Activated T-cell treated with anti-CD3 and anti-CD28 coated beads for 48 hours (primary cell): ENCODE measurements at regions not wholly inside any gene's neighbourhood (a gene's known extent, or its start where the extent isn't known, plus 50 kb on each side); places are given as distances from the start of the nearest gene placed in this dataset.

Experiments used
- DNase-seq: peaks from one replicate; pipeline ENCODE4 v3.0.0-alpha.2; 2020; ENCODE audit warnings: low read depth

DNA sequence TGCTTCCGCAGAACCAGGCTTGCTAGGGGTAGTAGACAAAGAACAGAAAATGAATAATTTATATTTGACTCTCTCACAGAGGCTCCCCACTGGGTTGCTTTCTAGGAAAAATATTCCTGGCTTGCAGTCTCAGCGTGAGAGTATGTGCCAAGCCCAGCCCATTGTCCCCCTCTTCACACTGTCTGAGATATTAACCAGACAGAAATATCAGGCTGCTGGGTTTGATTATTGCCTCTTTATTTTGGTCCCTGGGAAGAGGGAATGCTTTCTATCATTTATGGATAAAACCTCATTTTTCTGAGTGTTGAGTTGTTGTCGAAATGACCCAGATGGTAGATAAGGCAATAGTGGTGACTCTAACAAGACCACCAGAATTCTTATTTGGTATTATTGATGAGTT is 367.9 kb downstream of the METTL15 start:
- no peak for DNase-seq

DNA sequence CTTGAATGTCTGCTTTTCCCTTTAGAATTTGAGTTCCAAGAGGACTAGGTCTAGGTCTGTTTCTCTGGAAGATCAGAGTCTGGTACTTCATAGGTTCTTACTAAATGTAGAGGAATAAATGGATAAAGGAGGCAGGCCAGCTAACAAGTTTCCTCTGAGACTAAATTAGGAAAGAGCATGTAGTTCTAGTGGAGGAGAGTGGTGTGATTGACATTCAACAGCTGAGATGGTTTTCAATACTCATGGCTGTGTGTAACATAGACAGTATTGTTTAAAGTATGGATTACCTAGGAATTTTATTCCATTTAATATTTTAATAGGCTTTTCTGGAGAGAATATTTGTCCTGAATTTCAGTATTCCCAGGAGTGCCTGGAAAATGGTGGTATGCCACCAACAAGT is 364.7 kb downstream of the METTL15 start:
- DNase-seq, result no peak

DNA sequence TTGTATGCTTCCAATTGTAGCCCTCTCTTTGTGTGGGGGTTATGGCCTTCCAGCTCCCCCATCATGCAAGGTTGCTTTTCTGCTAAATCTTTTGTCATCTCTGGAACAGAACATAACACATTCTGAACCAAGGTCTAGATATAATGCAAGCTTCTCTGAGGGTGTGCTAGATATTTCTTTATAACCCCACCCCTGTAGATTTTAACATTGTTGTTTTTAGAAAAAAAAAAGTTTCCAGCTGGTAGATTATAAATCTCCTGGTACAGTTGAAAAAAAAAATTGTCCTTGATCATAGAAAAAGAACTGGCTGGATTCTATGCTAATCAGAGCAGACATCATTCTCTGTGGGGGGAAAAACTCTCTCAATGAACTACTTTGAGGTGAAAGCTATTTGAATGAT is 363.3 kb downstream of the METTL15 start:
- DNase-seq, result no peak

DNA sequence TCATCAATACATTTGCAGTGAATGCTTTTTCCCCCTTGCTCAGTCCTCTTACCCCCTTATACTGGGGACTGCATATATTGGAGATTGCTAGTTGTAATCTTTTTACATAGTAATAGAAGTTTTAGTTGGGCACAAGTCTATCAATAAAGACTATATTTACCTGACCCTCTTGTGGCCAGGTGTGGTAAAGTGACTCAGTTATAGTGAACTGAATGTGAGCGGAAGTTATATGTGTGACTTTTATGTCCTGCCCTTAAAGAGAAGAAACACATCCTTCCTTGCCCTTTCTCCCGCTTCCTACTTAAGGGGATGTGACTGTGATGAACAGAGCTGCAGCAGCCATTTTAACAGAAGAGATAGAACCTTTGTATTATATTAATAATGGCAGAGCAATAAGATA is 362.0 kb downstream of the METTL15 start:
- DNase-seq, result no peak

DNA sequence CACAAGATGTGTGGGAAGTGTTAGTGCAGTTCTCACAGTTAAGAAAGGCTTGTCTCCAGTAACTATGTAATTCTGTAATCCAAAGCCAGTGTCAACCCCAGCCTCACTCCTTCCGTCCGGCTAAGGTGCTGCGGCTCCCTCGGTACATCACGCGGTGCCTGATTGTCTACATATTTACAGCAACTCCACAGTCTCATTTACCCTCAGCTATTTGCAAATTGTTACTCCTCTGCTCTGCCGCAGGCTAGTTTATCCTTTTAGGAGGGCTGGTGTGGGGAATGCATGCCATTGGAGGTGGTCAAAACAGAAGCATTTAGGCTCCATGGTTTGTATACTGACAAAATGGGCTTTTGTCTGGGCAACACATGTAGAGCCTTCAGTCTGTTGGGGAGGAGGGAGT is 358.3 kb downstream of the METTL15 start:
- no peak for DNase-seq

DNA sequence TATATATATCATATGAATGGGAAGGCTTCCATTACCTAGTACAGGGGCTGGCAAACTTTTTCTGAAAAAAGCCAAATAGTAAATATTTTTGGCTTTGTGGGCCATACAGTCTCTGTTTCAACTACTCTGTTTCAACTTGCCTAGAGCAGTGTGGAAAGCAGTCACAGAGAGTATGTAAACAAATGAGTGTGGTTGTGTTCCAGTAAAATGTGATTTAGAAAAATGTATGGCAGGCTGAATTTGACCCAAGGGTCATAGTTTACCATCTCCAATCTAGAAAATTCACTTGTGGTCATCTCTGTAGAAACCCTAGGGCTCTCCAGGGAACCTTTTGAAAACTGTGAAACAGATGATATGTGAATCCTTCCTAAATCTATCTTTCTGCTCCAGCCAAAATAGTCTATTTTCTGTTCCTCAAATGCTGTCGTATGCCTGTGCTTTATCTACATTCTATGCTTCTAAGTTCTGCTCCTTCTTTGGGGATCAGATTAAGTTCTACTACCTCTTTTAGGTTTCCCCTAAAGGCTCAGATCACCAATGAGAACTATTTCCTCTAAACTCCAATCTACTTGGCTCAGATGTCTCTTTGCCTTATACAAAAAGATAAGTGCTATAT is 356.2 kb downstream of the METTL15 start:
- DNase-seq, result no peak

DNA sequence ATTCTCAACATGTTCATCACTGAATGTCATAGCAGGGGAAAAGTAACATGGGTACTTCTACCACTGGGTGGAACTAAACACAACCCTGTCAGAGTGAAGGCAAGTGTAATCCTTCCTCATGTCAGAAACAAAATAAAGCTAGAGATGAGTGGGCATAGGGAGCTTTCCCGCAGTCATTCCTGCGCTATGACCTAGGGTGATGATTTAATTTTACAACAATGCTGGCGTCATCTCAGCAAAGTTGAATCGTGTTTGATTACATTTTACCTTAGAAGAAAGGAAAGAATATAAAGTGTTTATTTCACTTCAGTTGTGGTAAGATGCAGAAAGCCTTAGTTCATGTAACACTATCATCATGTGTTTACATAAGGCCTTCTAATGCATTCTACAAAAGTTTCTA is 355.6 kb downstream of the METTL15 start:
- no peak for DNase-seq

DNA sequence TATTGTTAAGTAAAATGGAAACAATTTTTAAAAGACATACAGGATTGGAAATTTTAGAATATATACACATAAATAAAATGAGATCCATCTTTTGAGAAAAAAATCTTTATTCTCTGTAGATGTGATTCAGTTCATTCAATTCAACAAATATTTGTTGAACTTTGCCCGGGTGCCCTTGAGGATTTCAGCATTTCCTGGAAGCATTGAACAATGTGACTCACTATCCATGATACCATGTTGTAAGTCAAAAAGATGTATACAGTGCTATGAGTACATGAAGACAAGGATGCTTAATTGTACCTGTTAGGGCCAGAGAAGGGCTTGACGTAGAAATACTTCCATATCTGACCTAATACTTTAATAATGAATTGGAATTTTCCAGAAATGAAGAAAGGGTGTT is 353.7 kb downstream of the METTL15 start:
- DNase-seq, result no peak

DNA sequence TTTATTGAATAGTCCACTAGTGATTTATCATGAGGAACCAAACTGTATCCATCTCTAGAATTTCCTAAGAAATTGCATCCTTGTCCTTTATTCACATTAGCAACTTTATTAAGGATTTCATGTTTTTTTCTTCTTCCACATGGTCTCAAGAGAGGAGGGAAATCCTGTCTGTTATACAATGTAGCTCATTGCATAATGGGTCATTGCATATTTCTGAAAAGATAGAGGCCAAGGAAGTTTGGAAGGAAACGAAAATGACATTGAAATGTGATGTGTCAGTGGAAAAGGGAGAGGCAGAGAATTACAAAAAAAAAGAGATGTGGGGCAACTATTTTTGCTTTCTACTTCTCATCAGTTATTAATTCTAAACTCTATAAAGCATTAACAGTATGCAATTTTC is 353.1 kb downstream of the METTL15 start:
- DNase-seq, result no peak

DNA sequence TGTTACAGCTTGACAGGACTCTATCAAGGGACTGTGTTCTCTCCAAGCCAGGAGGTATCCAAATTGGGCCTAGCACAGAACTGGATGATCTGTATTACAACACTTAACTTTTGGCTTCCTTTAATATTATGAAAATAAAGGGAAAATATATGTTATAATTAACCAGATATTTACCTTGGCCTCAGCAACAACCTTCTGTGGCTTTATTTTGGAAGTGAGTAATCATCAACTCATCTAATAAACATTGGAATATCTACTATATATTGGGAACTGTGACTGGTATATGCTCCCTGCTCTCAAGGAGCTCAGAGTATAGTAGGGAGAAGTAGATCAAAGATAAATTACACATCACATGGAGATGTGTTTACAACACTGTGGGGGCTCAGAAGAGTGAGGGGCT is 352.2 kb downstream of the METTL15 start:
- DNase-seq, result no peak

DNA sequence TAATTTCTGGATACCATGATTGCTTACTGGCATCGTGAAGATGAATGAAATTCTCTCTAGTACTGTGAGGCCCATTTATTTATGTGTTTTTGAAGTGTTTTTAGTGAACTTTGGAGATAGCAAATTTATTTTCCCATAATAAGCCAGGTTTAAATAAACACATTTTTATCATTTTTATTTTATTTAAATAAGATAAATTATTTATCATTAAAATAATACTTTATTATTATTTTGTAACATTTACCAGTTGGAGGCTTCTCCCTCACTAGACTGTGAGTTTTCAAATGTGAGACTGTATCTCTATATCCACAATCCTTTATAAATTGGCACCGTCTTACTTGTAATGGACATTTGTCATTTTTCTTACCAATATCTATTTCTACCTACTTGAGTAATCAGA is 351.7 kb downstream of the METTL15 start:
- no peak for DNase-seq

DNA sequence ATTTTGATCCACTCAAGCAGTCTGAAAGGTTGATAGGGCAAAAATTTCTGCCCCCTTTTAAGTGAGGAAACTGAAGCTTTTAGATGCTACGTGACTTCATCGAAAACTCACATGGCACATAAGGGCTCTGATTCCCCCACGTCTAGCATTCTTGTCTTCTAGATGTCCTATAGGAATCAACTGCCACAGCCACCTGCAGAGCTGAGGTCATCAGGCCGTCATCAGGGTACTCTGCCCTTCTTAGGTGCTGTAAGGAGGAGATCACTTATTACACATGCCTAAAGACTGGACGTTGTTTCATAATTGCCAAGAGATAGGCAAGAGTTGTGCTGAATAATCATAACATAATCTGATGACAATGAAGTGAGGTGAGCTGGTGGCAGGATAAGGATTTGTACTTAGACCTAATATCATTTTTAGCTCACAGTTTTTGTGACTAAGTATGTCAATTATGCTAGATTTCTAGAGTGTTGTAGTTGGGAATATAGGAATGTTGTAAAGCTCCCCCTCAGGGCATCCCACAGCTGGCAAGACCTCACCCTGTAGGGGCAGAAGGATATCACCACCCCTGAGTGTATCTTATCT is 349.4 kb downstream of the METTL15 start:
- no peak for DNase-seq

DNA sequence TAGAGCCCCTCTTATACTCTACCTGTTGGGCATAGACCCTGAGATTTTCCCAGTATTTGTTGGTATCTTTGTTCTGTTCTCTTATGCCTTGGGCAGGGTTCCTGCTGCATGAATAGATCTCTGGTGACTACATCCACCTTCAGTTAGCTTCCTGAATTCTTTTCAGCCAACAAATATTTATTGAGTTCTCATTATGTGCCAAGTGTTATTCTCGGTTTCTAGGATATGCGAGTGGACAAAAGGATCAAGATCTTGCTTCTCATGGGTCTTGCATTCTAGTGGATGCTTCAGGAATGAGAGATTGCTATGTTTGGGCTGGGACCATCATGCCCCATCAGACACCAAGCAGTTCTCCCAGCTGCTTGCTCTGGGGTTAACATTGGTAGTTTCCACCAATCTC is 340.0 kb downstream of the METTL15 start:
- DNase-seq, result no peak

DNA sequence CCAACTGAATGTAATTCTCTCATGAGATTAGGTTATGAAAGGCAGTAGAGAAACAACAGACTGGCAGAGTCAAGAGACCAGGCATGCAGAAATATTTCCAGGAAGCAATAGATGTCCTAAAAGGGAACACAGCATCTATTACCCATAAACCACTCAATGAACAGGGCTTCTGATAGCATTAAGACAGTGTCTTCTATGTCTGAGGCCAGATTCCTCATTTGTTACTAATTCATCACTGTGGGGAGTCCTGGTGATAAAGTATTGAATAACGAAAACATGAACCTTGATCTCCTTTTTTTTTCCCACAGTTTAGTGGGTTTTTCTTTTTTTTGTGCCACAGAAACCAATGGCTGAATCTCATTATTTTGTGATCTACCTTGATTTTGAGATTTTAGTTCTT is 339.0 kb downstream of the METTL15 start:
- DNase-seq, result no peak

DNA sequence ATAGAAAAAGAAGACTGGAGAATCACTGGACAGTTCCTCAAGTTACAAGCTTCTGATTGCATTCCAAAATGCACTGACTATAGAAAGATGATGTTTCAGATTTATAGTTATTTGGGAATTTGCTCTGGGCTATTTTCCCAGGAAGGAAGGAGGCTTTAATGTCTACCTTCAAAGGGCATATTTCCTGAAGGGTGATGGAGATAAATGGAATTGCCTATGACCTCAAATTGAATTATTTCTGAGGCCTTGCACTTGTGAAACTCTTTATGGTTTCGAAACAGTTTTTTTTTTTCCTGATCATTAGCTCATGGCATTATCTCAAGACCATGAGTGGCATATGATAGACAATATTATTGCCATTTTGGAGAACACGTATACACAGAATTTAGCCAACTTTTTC is 333.9 kb downstream of the METTL15 start:
- no peak for DNase-seq

DNA sequence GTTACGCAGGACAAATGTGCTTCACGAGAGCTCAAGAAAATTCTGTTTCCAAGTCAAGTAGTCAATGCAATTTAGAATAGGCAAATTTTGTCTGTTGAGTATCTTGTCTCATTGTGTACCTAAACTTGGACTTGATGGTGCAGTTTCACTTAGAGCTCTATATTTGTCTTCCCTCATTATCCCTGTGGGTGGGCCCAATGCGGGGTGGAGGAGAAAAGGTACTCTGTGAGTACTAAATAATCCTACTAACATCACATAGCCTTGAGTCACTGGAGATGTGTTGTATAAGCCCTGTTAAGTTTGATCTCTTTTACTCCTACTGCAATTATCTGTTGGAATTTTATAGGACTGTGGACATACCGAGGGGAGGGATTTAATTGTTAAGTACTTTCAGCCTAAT is 331.2 kb downstream of the METTL15 start:
- DNase-seq, result no peak

DNA sequence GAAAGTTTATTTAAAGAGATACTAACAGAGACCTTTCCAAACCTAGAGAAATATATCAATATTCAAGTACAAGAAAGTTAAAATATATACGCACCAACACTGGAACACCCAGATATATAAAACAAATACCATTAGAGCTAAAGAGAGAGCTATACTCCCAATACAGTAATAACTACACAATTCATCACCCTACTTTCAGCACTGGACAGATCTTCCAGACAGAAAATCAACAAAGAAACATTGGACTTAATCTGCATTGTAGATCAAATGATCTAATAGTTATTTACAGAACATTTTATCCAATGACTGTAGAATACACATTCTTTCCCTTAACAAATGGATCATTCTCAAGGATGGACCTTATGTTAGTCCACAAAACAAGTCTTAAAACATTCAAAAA is 311.9 kb downstream of the METTL15 start:
- DNase-seq, result no peak

DNA sequence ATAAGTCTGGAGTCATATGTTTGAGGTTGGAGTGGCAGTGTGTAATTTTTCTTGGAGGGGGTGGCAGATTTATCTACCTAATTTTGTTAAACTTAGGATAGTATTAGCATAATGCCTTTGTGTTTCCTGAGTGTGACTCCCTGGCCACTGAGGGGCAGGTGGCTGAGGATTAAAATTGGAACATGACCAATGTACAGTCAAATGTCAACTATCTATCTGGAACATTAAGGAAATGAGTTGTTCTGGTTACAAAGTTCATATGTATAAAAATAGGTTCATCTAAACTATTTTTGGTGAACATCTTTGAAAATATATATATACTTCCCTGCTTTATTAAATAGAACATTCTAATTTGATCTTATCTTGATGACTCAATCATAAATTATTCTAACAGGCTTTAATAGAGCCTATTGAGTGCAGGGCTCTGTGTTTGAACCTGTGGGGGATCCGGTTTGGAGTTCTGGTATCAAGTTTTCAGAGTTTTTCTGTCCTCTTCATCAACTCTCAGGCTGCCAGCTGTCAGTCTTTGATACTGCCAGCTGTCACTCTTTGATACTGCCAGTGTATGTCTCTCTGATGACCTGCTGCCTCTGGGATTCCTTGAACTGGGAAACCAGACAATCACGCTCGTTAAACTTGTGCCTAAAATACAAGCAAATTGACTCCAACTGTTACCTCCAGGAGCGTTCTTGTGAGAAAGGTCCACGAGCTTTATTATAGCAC is 309.6 kb downstream of the METTL15 start:
- no peak for DNase-seq

DNA sequence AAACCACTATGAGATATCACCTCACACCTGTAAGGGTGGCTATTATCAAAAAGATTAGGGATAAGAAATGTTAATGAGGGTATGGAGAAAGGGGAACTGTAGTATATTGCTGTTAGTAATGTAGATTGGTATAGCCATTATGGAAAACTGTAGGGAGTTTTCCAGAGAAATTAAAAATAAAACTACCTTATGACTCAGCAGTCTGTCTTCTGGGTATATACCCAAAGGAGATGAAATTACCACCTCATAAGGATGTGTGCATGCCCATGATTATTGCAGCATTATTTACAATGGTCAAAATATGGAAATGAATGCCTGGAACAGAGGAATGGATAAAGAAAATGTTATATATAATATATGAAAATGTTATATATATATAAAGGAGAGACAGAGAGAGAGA is 303.8 kb downstream of the METTL15 start:
- no peak for DNase-seq

DNA sequence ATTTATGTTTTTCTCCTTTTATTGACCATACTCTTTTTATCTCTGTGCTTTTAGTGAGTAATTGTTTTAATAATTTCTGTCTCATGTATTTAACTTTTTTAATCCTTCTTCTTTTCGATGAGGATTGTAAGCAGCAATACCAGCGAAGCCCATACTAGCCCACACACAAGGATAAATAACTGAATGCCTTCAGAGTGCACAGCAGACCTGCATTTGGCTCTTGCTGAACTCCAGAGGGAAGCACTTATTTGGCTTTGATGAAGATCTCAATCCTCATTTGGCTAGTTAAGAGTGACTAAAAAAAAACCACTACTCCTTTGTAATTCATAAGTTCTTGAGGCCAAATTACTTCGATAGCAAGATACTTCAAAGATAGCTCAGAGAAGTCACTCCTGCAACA is 293.3 kb downstream of the METTL15 start:
- DNase-seq, result no peak

DNA sequence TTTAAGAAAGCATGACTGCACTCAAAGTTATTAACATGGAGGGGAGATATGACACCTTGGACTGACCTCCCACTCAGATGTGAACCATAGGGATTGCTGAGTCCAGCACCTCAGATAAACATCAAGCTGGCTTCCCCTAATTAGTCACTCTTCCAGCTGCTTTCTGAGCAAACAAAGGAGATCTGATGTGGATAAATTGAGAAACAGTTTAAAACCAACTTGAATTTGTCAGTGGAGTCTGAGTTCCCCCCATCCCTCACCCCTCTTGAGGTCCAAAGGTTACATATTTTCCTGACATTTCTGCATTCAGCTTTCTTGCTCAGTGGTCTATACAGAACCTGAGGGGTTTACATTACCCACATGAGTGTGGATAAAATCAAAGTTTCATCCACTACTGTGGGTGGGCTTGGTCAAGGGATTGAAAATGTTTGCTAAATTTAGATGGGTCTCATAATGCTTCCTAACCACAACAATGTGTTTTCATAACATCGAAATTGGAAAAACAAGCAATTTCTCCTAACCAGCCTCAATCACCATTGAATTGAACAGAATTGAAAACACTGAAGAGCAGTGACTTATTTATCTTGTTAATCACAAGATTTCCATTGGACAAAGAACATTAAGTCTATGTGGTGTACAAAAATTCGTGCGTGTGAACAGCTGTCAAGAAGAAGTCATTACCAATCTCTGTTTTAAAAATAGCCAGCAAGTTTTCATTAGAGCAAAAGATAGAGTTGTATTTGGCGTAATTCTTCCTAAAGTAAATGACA is 292.3 kb downstream of the METTL15 start:
- DNase-seq, result no peak

DNA sequence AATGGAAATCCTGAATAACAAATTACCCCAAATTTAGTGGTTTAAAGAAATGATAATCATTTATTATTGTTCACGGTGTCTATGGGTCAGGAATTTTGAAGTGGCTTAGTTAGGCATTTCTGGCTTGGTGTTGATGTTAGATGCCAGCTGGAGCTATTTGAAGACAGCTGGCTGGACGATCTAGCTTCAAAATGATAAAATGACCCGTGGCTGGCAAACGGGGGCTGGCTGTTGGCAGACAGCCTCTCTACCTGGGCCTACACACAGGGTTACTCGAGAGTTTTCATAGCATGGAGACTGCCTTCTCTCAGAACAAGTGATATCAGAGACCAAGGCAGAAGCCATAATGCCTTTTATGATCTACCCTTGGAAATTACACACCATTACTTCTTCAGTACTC is 285.2 kb downstream of the METTL15 start:
- DNase-seq, result no peak

DNA sequence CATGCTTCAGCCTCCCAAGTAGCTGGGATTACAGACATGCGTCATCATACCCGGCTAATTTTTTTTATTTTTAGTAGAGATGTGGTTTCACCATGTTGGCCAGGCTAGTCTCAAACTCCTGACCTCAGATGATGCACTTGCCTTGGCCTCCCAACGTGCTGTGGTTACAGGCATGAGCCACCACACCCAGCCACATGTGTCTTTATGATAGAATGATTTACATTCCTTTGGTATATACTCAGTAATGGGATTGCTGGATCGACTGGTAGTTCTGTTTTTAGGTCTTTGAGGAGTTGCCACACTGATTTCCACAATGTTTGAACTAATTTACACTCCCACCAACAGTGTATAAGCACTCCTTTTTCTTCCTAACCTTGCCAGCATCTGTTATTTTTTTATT is 276.2 kb downstream of the METTL15 start:
- DNase-seq, result no peak
